Epithelial cell of proximal tubule (primary cell): ENCODE measurements at regions not wholly inside any gene's neighbourhood (a gene's known extent, or its start where the extent isn't known, plus 50 kb on each side); places are given as distances from the start of the nearest gene placed in this dataset.

ENCODE experiments used
- DNase-seq: peaks from one replicate; pipeline ENCODE4 v3.0.0-alpha.2; 2011; ENCODE audit warnings: low read depth
- H3K4me3 ChIP-seq: 2 replicates; pipeline ENCODE4 v1.5.1; 2011; ENCODE audit warnings: low read depth, mild to moderate bottlenecking, low read length
- CTCF ChIP-seq: conservative IDR thresholded peaks from 2 replicates; pipeline ENCODE4 v1.5.1; 2012; ENCODE audit warnings: low read depth, mild to moderate bottlenecking, low read length

- no peak for DNase-seq
- H3K4me3 ChIP-seq = no peak overlapping the region
- TF ChIP-seq CTCF = no peak
Observed at GRCh38 chr1:58874757-58875755, 91.2 kb upstream of the JUN start.

- no peak overlapping the region for H3K4me3 ChIP-seq
- no peak for TF ChIP-seq CTCF
- no peak for DNase-seq
Observed at GRCh38 chr1:58879464-58879863, 95.6 kb upstream of the JUN start.

- DNase-seq = no peak
- no peak for TF ChIP-seq CTCF
- H3K4me3 ChIP-seq = no peak overlapping the region
Observed at GRCh38 chr1:58880592-58880991, 96.7 kb upstream of the JUN start.

- no peak overlapping the region for H3K4me3 ChIP-seq
- no peak for TF ChIP-seq CTCF
- peak; percentile 94 for DNase-seq
Observed at GRCh38 chr1:58881471-58881994, 97.7 kb upstream of the JUN start.

GRCh38 chr1:58882322-58882948, 98.6 kb upstream of the JUN start:
- TF ChIP-seq CTCF = no peak
- no peak overlapping the region for H3K4me3 ChIP-seq
- no peak for DNase-seq

- no peak overlapping the region for H3K4me3 ChIP-seq
- no peak for TF ChIP-seq CTCF
- peak; percentile 100 for DNase-seq
Observed at GRCh38 chr1:58883037-58883887, 99.4 kb upstream of the JUN start.
